ENCODE measurements at regions not wholly inside any gene's neighbourhood (a gene's known extent, or its start where the extent isn't known, plus 50 kb on each side); places are given as distances from the start of the nearest gene placed in this dataset.
A peak's percentile ranks its signal among the peaks of the same experiment; 100 is the strongest.

GRCh38 chr3:29144807-29145206 lies 136.1 kb upstream of the RBMS3 start:
- no peaks in the 10 kb centered on the region for H3K9me3 ChIP-seq (replicated peaks; ENCODE audit: control insufficient read depth, insufficient read depth, low read length)
- H3K36me3 ChIP-seq (ENCODE audit: control insufficient read depth in 2 of 2, insufficient read depth in 2 of 2, low read length in 1 of 2) = no peaks in the 10 kb centered on the region
- H4K20me1 ChIP-seq (ENCODE audit: control insufficient read depth, insufficient read depth) = no peaks in the 10 kb centered on the region
- no TSS peak for BruUV-seq (replicated peaks)
- no peak overlapping the region for H2AFZ ChIP-seq (ENCODE audit: control insufficient read depth, low read depth, low read length)
- H3K27ac ChIP-seq (ENCODE audit: control insufficient read depth, insufficient read depth) = no peak overlapping the region
- H3K4me2 ChIP-seq (ENCODE audit: control insufficient read depth, insufficient read depth) = no peak overlapping the region
- ChIA-PET CTCF (interaction anchor here (0.6 to 1.4 kb wide), 4 partner anchors 10 to 1054 kb away, joined by 3 to 6 read pairs (median 4); no protein-coding TSS in a partner anchor), SMC1A (ENCODE audit: uncharacterized antibody, unreplicated experiment) (interaction anchor here (1.1 to 2.2 kb wide), 5 partner anchors 8 to 1055 kb away, joined by 3 to 7 read pairs (median 4); no protein-coding TSS in a partner anchor), RAD21 (ENCODE audit: unreplicated experiment) (interaction anchor here (0.7 to 1.2 kb wide), 2 partner anchors 608 to 1054 kb away, joined by 3 to 7 read pairs; no protein-coding TSS in a partner anchor), POLR2A (no interaction called here)
- 0% methylated on average over 4 of the region's 4 CpGs for WGBS (ENCODE audit: insufficient coverage, insufficient replicate concordance, low lambda C conversion rate, missing lambda C conversion rate)
- no peaks in the 10 kb centered on the region for H3K4me1 ChIP-seq (ENCODE audit: control insufficient read depth, insufficient read depth, low read length)
- in situ Hi-C loops (cut with MboI) (no loop called here), intact Hi-C loops (cut with micrococcal nuclease; ENCODE audit: unreplicated experiment) (no loop called here)
- H3K27me3 ChIP-seq (replicated peaks in 1 of 2; ENCODE audit: control insufficient read depth in 2 of 2, insufficient read depth in 2 of 2, low read length in 1 of 2) = no peaks in the 10 kb centered on the region
- no peak for ATAC-seq
- no peak for TF ChIP-seq SPI1 (IDR thresholded peaks at IDR 0.05; ENCODE audit: borderline replicate concordance, insufficient read depth, low read depth, low read length)
- peak in 1 of 3 experiments; percentile 23; a peak in 1 of 6 replicates for TF ChIP-seq CTCF (IDR thresholded peaks at IDR 0.05 in 2 of 3, conservative IDR thresholded peaks at IDR 0.05 in 1 of 3; ENCODE audit: control insufficient read depth in 2 of 3, extremely low read depth in 1 of 3, insufficient read depth in 1 of 3, low read depth in 3 of 3, low read length in 3 of 3)
- peak; percentile 33; the same call in 1 of the 2 replicates for TF ChIP-seq RAD21 (IDR thresholded peaks at IDR 0.05; ENCODE audit: insufficient read depth, low read depth, low read length)
- H3K79me2 ChIP-seq (ENCODE audit: control insufficient read depth, insufficient read depth, low read length) = no peaks in the 10 kb centered on the region
- no peak for DNase-seq (ENCODE audit: low read depth, low spot score)
- no peak overlapping the region for H3K4me3 ChIP-seq
- no peak for FAIRE-seq
- no peak overlapping the region for H3K9ac ChIP-seq (ENCODE audit: control insufficient read depth, insufficient read depth, low read length)

- no peak overlapping the region for H2AFZ ChIP-seq (ENCODE audit: control insufficient read depth, low read depth, low read length)
- H3K79me2 ChIP-seq (ENCODE audit: control insufficient read depth, insufficient read depth, low read length) = no peaks in the 10 kb centered on the region
- BruUV-seq (replicated peaks) = no TSS peak
- intact Hi-C loops (cut with micrococcal nuclease; ENCODE audit: unreplicated experiment) (no loop called here), in situ Hi-C loops (cut with MboI) (no loop called here)
- no peak for ATAC-seq
- POLR2A ChIA-PET = no interaction called here
- no peak overlapping the region for H3K4me2 ChIP-seq (ENCODE audit: control insufficient read depth, insufficient read depth)
- RAD21 ChIA-PET (ENCODE audit: unreplicated experiment) = interaction anchor here (0.7 to 1.2 kb wide), 2 partner anchors 607 to 1054 kb away, joined by 3 to 7 read pairs; no protein-coding TSS in a partner anchor
- no peaks in the 10 kb centered on the region for H3K9me3 ChIP-seq (replicated peaks; ENCODE audit: control insufficient read depth, insufficient read depth, low read length)
- no peaks in the 10 kb centered on the region for H3K27me3 ChIP-seq (replicated peaks in 1 of 2; ENCODE audit: control insufficient read depth in 2 of 2, insufficient read depth in 2 of 2, low read length in 1 of 2)
- no peak for DNase-seq (ENCODE audit: low read depth, low spot score)
- H3K4me3 ChIP-seq = no peak overlapping the region
- no peaks in the 10 kb centered on the region for H3K36me3 ChIP-seq (ENCODE audit: control insufficient read depth in 2 of 2, insufficient read depth in 2 of 2, low read length in 1 of 2)
- no peaks in the 10 kb centered on the region for H3K4me1 ChIP-seq (ENCODE audit: control insufficient read depth, insufficient read depth, low read length)
- no peak overlapping the region for H3K9ac ChIP-seq (ENCODE audit: control insufficient read depth, insufficient read depth, low read length)
- H4K20me1 ChIP-seq (ENCODE audit: control insufficient read depth, insufficient read depth) = no peaks in the 10 kb centered on the region
- WGBS (ENCODE audit: insufficient coverage, insufficient replicate concordance, low lambda C conversion rate, missing lambda C conversion rate) = 0% methylated on average over 1 of the region's 1 CpG
- H3K27ac ChIP-seq (ENCODE audit: control insufficient read depth, insufficient read depth) = no peak overlapping the region
- SMC1A ChIA-PET (ENCODE audit: uncharacterized antibody, unreplicated experiment) = interaction anchor here (0.6 to 2.2 kb wide), 6 partner anchors 9 to 1054 kb away, joined by 3 to 7 read pairs (median 4); no protein-coding TSS in a partner anchor
- CTCF ChIA-PET = interaction anchor here (0.6 to 1.4 kb wide), 4 partner anchors 10 to 1054 kb away, joined by 3 to 6 read pairs (median 4); no protein-coding TSS in a partner anchor
- no peak for FAIRE-seq
- no peak for TF ChIP-seq USF2 (IDR thresholded peaks at IDR 0.05; ENCODE audit: borderline replicate concordance, low read depth, low read length)
- TF ChIP-seq SIN3A (IDR thresholded peaks at IDR 0.05; ENCODE audit: low read depth, low read length) = no peak
- no peak for TF ChIP-seq NRF1 (conservative IDR thresholded peaks at IDR 0.05; ENCODE audit: low read depth, low read length)
- no peak for TF ChIP-seq CEBPB (IDR thresholded peaks at IDR 0.05; ENCODE audit: borderline replicate concordance in 1 of 2, low read depth in 2 of 2, low read length in 2 of 2)
- no peak for TF ChIP-seq TCF3 (IDR thresholded peaks at IDR 0.05; ENCODE audit: borderline replicate concordance, insufficient read depth, low read depth, low read length)
- TF ChIP-seq TCF12 (IDR thresholded peaks at IDR 0.05; ENCODE audit: low read depth, low read length) = no peak
- no peak for TF ChIP-seq REST (IDR thresholded peaks at IDR 0.05; ENCODE audit: low read depth, low read length)
Measured at GRCh38 chr3:29145360-29145759, 135.5 kb upstream of the RBMS3 start.

Data from GM12878 (cell line).